GM12878 (cell line): ENCODE measurements at regions not wholly inside any gene's neighbourhood (a gene's known extent, or its start where the extent isn't known, plus 50 kb on each side); places are given as distances from the start of the nearest gene placed in this dataset.
A peak's percentile ranks its signal among the peaks of the same experiment; 100 is the strongest.

ENCODE experiments used
- ATAC-seq: fragments of 200-7000 bp; cut with Tn5 transposase; 3 replicates; pipeline ENCODE4 v1.9.1; 2020; ENCODE audit warnings: mild to moderate bottlenecking, moderate library complexity
- BruUV-seq: library from RNA; stranded (reverse); fragments of 400-500 nt; replicated peaks from 2 replicates; lab custom pipeline; 2021; lab: Mats Ljungman, UMichigan
- CTCF ChIA-PET: fragments of 300-600 bp; sonication (Branson Sonifier 250); formaldehyde crosslinking; extraction: SDS; loops from one replicate; lab custom pipeline; 2021; ENCODE audit warnings: inconsistent platforms; lab: Yijun Ruan, JAX
- POLR2A ChIA-PET: fragments of 350-600 bp; formaldehyde crosslinking; extraction: SDS; loops from one replicate; lab custom pipeline; 2021; ENCODE audit warnings: inconsistent platforms; lab: Charles Lee
- RAD21 ChIA-PET: fragments of 300-600 bp; sonication (Branson Sonifier 250); formaldehyde crosslinking; loops from one replicate; lab custom pipeline; 2023; ENCODE audit warnings: antibody characterized with exemption; ENCODE audit not compliant: unreplicated experiment; lab: Charles Lee
- SMC1A ChIA-PET: fragments of 300-600 bp; sonication (Branson Sonifier 250); formaldehyde crosslinking; loops from one replicate; lab custom pipeline; 2023; ENCODE audit not compliant: unreplicated experiment, uncharacterized antibody; lab: Charles Lee
- DNase-seq: peaks from one replicate; pipeline ENCODE4 v3.0.0-alpha.2; 2011; ENCODE audit warnings: low read depth, low spot score
- FAIRE-seq: peaks from 3 replicates; lab custom pipeline; 2011; peaks lifted over from hg19 to GRCh38; lab: Jason Lieb, UNC
- H2AFZ ChIP-seq: 2 replicates; pipeline ENCODE4 v1.6.0; 2011; ENCODE audit warnings: low read depth, low read length, control low read depth; ENCODE audit not compliant: control insufficient read depth
- H3K27ac ChIP-seq: 2 replicates; pipeline ENCODE4 v1.5.1; 2011; ENCODE audit warnings: control low read depth; ENCODE audit not compliant: control insufficient read depth, insufficient read depth
- H3K27me3 ChIP-seq, 2 experiments: replicated peaks in 1 of 2; 2 replicates each; pipeline versions ENCODE4 v1.6.0 to v1.6.1; 2011; ENCODE audit warnings: low read length in 1 of 2; ENCODE audit not compliant: control insufficient read depth in 2 of 2, insufficient read depth in 2 of 2
- H3K36me3 ChIP-seq, 2 experiments: 2 replicates each; pipeline ENCODE4 v1.5.1; 2011; ENCODE audit warnings: low read length in 1 of 2; ENCODE audit not compliant: control insufficient read depth in 2 of 2, insufficient read depth in 2 of 2
- H3K4me1 ChIP-seq: 2 replicates; pipeline ENCODE4 v1.6.1; 2011; ENCODE audit warnings: mild to moderate bottlenecking, low read length, moderate library complexity, mixed read lengths; ENCODE audit not compliant: control insufficient read depth, insufficient read depth
- H3K4me2 ChIP-seq: 2 replicates; pipeline ENCODE4 v1.6.0; 2011; ENCODE audit warnings: control low read depth; ENCODE audit not compliant: control insufficient read depth, insufficient read depth
- H3K4me3 ChIP-seq: fragments of 200-600 bp; sonication (generic); 2 replicates; pipeline ENCODE4 v1.5.1; 2016
- H3K79me2 ChIP-seq: 2 replicates; pipeline ENCODE4 v1.6.0; 2011; ENCODE audit warnings: low read length; ENCODE audit not compliant: control insufficient read depth, insufficient read depth
- H3K9ac ChIP-seq: 2 replicates; pipeline ENCODE4 v1.8.0; 2011; ENCODE audit warnings: low read length, control low read depth, mixed read lengths; ENCODE audit not compliant: control insufficient read depth, insufficient read depth
- H3K9me3 ChIP-seq: replicated peaks from 3 replicates; pipeline ENCODE4 v1.5.1; 2011; ENCODE audit warnings: mild to moderate bottlenecking, low read length; ENCODE audit not compliant: control insufficient read depth, insufficient read depth
- H4K20me1 ChIP-seq: 2 replicates; pipeline ENCODE4 v1.6.0; 2011; ENCODE audit not compliant: control insufficient read depth, insufficient read depth
- EP300 ChIP-seq, 2 experiments: fragments of 150-350 bp in 1 of 2; IDR thresholded peaks; 2 replicates each; pipeline ENCODE4 v1.6.1; 2011 to 2012; ENCODE audit warnings: low read depth in 2 of 2, low read length in 2 of 2, borderline replicate concordance in 1 of 2, improper control_type of control experiment in 1 of 2, inconsistent platforms in 1 of 2; ENCODE audit not compliant: control insufficient read depth in 1 of 2
- GABPA ChIP-seq: IDR thresholded peaks from 2 replicates; pipeline ENCODE4 v1.6.1; 2014; ENCODE audit warnings: antibody characterized with exemption, low read depth, mild to moderate bottlenecking, inconsistent platforms
- IKZF1 ChIP-seq: fragments of 450-650 bp; conservative IDR thresholded peaks from 2 replicates; pipeline ENCODE4 v1.6.1; 2017; ENCODE audit warnings: antibody characterized with exemption, mild to moderate bottlenecking
- IKZF2 ChIP-seq, 2 experiments: fragments of 450-650 bp; IDR thresholded peaks; 2 replicates each; pipeline ENCODE4 v1.6.1; 2017; ENCODE audit warnings: mild to moderate bottlenecking in 2 of 2, moderate library complexity in 2 of 2
- JUNB ChIP-seq: IDR thresholded peaks from 2 replicates; pipeline ENCODE4 v1.6.1; 2016; ENCODE audit warnings: antibody characterized with exemption, mild to moderate bottlenecking
- JUND ChIP-seq: IDR thresholded peaks from 2 replicates; pipeline ENCODE4 v1.6.1; 2012; ENCODE audit warnings: low read depth, mild to moderate bottlenecking, low read length, improper control_type of control experiment, moderate library complexity
- MYC ChIP-seq: IDR thresholded peaks from 2 replicates; pipeline ENCODE4 v1.6.1; 2011; ENCODE audit warnings: mild to moderate bottlenecking, low read length, moderate library complexity, inconsistent platforms; ENCODE audit not compliant: insufficient read depth, insufficient replicate concordance, insufficient read length, severe bottlenecking
- NBN ChIP-seq: fragments of 450-650 bp; IDR thresholded peaks from 2 replicates; pipeline ENCODE4 v1.6.1; 2016
- NFXL1 ChIP-seq: fragments of 450-650 bp; IDR thresholded peaks from 2 replicates; pipeline ENCODE4 v1.6.1; 2017; ENCODE audit warnings: antibody characterized with exemption, mild to moderate bottlenecking, borderline replicate concordance
- SMARCA5 ChIP-seq: fragments of 450-650 bp; IDR thresholded peaks from 2 replicates; pipeline ENCODE4 v1.6.1; 2017; ENCODE audit warnings: mild to moderate bottlenecking
- SPI1 ChIP-seq: IDR thresholded peaks from 2 replicates; pipeline ENCODE4 v1.6.1; 2011; ENCODE audit warnings: low read depth, mild to moderate bottlenecking, low read length, moderate library complexity, borderline replicate concordance; ENCODE audit not compliant: insufficient read depth
- WRNIP1 ChIP-seq: IDR thresholded peaks from 2 replicates; pipeline ENCODE4 v1.6.1; 2011; ENCODE audit warnings: low read depth, low read length, improper control_type of control experiment, borderline replicate concordance
- ZNF24 ChIP-seq: fragments of 450-650 bp; IDR thresholded peaks from 2 replicates; pipeline ENCODE4 v1.6.1; 2017; ENCODE audit warnings: antibody characterized with exemption, mild to moderate bottlenecking
- ZNF384 ChIP-seq: IDR thresholded peaks from 2 replicates; pipeline ENCODE4 v1.6.1; 2012; ENCODE audit warnings: low read depth, mild to moderate bottlenecking, low read length, improper control_type of control experiment, borderline replicate concordance
- ZZZ3 ChIP-seq: IDR thresholded peaks from 2 replicates; pipeline ENCODE4 v1.6.1; 2011; ENCODE audit warnings: low read depth; ENCODE audit not compliant: control insufficient read depth, insufficient read length
- WGBS: methylation state at CpG from one replicate; pipeline ENCODE4 v1.1.6; 2016; ENCODE audit warnings: low lambda C conversion rate; ENCODE audit not compliant: insufficient replicate concordance, insufficient coverage; ENCODE audit errors: missing lambda C conversion rate; 5-methylcytosine and 5-hydroxymethylcytosine counted together
- in situ Hi-C: fragments of 300-500 bp; cut with MboI; formaldehyde crosslinking; loops from 9 replicates; pipeline ENCODE4 v1.14.3; 2018; ENCODE audit warnings: mixed read lengths
- intact Hi-C: fragments of 100-400 bp; cut with micrococcal nuclease; formaldehyde crosslinking; loops from one replicate; pipeline ENCODE4 v1.14.2; 2022; ENCODE audit not compliant: unreplicated experiment
- TF ChIP-seq, protein P1 (sequence below): fragments of 450-650 bp; IDR thresholded peaks from 2 replicates; pipeline ENCODE4 v1.6.1; 2016; ENCODE audit warnings: mild to moderate bottlenecking
- TF ChIP-seq, protein P2 (sequence below): fragments of 450-650 bp; IDR thresholded peaks from 2 replicates; pipeline ENCODE4 v1.6.1; 2017; ENCODE audit warnings: mild to moderate bottlenecking

DNA sequence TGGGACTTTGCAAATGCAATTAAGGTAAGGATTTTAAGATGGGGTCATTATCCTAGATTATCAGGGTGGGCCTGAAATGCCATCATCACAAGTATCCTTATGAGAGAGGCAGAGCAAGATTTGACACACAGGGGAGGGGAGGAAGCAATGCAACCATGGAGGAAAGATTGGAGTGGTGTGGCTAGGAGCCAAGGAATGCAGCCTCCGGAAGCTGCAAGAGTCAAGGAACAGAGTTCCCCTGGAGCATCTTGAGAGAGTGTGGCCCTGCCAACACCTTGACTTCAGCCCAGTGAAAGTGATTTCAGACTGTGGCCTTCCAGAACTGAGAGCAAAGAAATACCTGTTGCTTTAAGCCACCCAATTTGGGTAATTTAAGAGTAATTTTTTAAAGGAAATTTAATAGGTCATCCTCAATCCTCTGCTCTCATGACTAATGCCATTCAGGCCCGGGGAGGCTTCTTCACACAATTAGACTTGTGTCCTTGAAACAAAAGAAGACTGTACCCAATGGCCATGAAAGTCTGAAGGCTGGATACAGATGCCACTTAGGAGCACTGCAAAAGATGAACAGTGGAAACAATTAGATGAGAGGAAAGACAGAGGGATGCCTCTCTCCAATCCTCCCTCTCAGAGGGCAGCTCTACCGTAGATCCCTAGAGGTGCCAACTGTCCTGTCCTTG lies 250.3 kb upstream of the ID2 start (continued):
- TF ChIP-seq JUNB = no peak
- TF ChIP-seq ZNF24 = no peak
- no peak for TF ChIP-seq SMARCA5
- no peak for TF ChIP-seq ZZZ3
- TF ChIP-seq GABPA = no peak
- TF ChIP-seq EP300 (IDR thresholded peaks at IDR 0.05; ENCODE audit: borderline replicate concordance in 1 of 2, control insufficient read depth in 1 of 2, low read depth in 2 of 2, low read length in 2 of 2) = no peak
- TF ChIP-seq JUND = no peak

DNA sequence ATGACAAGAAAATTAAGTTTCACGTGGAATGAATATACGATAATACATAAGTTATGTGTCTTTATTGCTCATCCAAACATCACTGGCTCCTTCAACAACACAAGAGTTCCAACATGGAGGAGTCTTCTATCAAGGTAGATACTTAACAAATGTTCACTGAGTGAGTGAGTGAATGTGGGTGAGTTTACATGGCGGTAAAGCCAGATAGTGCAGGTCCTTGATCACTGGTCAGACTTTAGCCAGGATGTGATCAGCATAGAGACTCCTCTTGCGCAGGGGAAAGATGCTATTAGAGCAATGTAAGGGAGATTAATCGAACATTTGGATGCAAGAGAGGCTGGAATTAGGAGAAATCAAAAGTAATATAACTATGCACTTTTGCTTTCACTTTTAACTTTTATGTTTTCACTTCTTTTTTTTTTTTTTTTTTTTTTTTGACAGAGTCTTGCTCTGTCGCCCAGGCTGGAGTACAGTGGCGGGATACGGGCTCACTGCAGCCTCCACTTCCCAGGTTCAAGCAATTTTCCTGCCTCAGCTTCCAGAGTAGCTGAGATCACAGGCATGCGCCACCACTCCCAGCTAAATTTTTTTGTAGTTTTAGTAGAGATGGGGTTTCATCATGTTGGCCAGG lies 249.0 kb upstream of the ID2 start:
- H2AFZ ChIP-seq = peak overlapping the region; percentile 77
- no peak for TF ChIP-seq MYC
- no peak for TF ChIP-seq NFXL1
- TF ChIP-seq ZNF384 = peak; percentile 89
- TF ChIP-seq SPI1 = 0 out of 2 replicates have a peak, but pooled peaks have one; percentile 5
- TF ChIP-seq WRNIP1 = no peak
- peak; percentile 32; the same call in 1 of the 2 replicates for TF ChIP-seq IKZF1
- TF ChIP-seq, protein P1, sequence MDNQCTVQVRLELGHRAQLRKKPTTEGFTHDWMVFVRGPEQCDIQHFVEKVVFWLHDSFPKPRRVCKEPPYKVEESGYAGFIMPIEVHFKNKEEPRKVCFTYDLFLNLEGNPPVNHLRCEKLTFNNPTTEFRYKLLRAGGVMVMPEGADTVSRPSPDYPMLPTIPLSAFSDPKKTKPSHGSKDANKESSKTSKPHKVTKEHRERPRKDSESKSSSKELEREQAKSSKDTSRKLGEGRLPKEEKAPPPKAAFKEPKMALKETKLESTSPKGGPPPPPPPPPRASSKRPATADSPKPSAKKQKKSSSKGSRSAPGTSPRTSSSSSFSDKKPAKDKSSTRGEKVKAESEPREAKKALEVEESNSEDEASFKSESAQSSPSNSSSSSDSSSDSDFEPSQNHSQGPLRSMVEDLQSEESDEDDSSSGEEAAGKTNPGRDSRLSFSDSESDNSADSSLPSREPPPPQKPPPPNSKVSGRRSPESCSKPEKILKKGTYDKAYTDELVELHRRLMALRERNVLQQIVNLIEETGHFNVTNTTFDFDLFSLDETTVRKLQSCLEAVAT = peak; percentile 76; the same call in 1 of the 2 replicates
- TF ChIP-seq, protein P2, sequence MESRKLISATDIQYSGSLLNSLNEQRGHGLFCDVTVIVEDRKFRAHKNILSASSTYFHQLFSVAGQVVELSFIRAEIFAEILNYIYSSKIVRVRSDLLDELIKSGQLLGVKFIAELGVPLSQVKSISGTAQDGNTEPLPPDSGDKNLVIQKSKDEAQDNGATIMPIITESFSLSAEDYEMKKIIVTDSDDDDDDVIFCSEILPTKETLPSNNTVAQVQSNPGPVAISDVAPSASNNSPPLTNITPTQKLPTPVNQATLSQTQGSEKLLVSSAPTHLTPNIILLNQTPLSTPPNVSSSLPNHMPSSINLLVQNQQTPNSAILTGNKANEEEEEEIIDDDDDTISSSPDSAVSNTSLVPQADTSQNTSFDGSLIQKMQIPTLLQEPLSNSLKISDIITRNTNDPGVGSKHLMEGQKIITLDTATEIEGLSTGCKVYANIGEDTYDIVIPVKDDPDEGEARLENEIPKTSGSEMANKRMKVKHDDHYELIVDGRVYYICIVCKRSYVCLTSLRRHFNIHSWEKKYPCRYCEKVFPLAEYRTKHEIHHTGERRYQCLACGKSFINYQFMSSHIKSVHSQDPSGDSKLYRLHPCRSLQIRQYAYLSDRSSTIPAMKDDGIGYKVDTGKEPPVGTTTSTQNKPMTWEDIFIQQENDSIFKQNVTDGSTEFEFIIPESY = 0 out of 2 replicates have a peak, but pooled peaks have one; percentile 37
- TF ChIP-seq NBN = 0 out of 2 replicates have a peak, but pooled peaks have one; percentile 37
- 0 out of 4 replicates have a peak, but pooled peaks of 1 of the 2 experiments have one; percentile 33 for TF ChIP-seq IKZF2 (IDR thresholded peaks at IDR 0.05)
- H3K27ac ChIP-seq = peak overlapping the region; percentile 24; the same call in 1 of the 2 replicates
- in situ Hi-C loops = no loop called here
- peak overlapping the region; percentile 66 for H3K4me2 ChIP-seq
- SMC1A ChIA-PET = interaction anchor here (1.4 to 2.9 kb wide), 7 partner anchors 8 to 51 kb away, joined by 4 to 10 read pairs (median 5); no protein-coding TSS in a partner anchor
- DNase-seq (no peak), FAIRE-seq (no peak), ATAC-seq (peak; percentile 72)
- no peaks in the 10 kb centered on the region for H3K79me2 ChIP-seq
- peaks cover 13% of the 10 kb centered on the region for H3K4me1 ChIP-seq
- no peaks in the 10 kb centered on the region for H3K27me3 ChIP-seq
- H3K36me3 ChIP-seq = peaks cover 0 to 2% of the 10 kb centered on the region in 2 experiments; a peak in 1 of 4 replicates
- POLR2A ChIA-PET = interaction anchor here (0.7 to 0.8 kb wide), 3 partner anchors 42 to 170 kb away, joined by 3 read pairs; no protein-coding TSS in a partner anchor
- H3K9ac ChIP-seq = no peak overlapping the region
- CTCF ChIA-PET = interaction anchor here (0.9 kb wide), 1 partner anchor 93 kb away, joined by 3 read pairs; no protein-coding TSS in a partner anchor
- intact Hi-C loops = no loop called here
- 67% methylated on average over 7 of the region's 9 CpGs for WGBS
- no peak overlapping the region for H3K4me3 ChIP-seq
- BruUV-seq = no TSS peak
- RAD21 ChIA-PET = interaction anchor here (0.7 to 1.7 kb wide), 6 partner anchors 10 to 41 kb away, joined by 3 to 6 read pairs (median 4); no protein-coding TSS in a partner anchor
- H4K20me1 ChIP-seq = no peaks in the 10 kb centered on the region
- H3K9me3 ChIP-seq = no peaks in the 10 kb centered on the region; the same call in 2 of the 3 replicates
